Gastrocnemius medialis (tissue), 4 donors: ENCODE measurements at regions not wholly inside any gene's neighbourhood (a gene's known extent, or its start where the extent isn't known, plus 50 kb on each side); places are given as distances from the start of the nearest gene placed in this dataset.

ENCODE experiments used
- ATAC-seq, 2 donors: fragments of 150-250 bp; one replicate each; pipeline ENCODE4 v1.9.1; 2016
- DNase-seq, 2 donors: peaks; one replicate each; pipeline ENCODE4 v3.0.0-alpha.2; 2019
- H3K27ac ChIP-seq, 4 donors: fragments of 200-600 bp; sonication (generic); 1 replicate in 1 of 4; 2 replicates in 3 of 4; pipeline ENCODE4 v1.5.1; 2016 to 2018; ENCODE audit warnings: mild to moderate bottlenecking in 2 of 4, moderate library complexity in 1 of 4
- H3K27me3 ChIP-seq, 3 donors: fragments of 200-600 bp; sonication (generic) in 2 of 3; 1 replicate in 1 of 3; 2 replicates in 2 of 3; pipeline versions ENCODE4 v1.5.1 to v1.6.0; 2016 to 2019; ENCODE audit warnings: mild to moderate bottlenecking in 1 of 3, moderate library complexity in 1 of 3
- H3K36me3 ChIP-seq, 2 donors: fragments of 200-600 bp; sonication (generic) in 1 of 2; one replicate each; pipeline ENCODE4 v1.5.1; 2017 to 2018
- H3K4me1 ChIP-seq, 2 donors: fragments of 200-600 bp; sonication (generic) in 1 of 2; one replicate each; pipeline ENCODE4 v1.5.1; 2016 to 2017; ENCODE audit warnings: mild to moderate bottlenecking in 2 of 2
- H3K4me3 ChIP-seq, 4 donors: fragments of 200-600 bp; sonication (generic) in 3 of 4; 1 replicate in 1 of 4; 2 replicates in 3 of 4; pipeline ENCODE4 v1.5.1; 2016 to 2019; ENCODE audit warnings: mild to moderate bottlenecking in 2 of 4
- H3K9me3 ChIP-seq, 3 donors: fragments of 200-600 bp; sonication (generic) in 2 of 3; 1 replicate in 1 of 3; 2 replicates in 2 of 3; pipeline ENCODE4 v1.5.1; 2016 to 2019
- POLR2A ChIP-seq, 2 donors: fragments of 450-650 bp; IDR thresholded peaks; one replicate each; pipeline ENCODE4 v1.6.1; 2017; ENCODE audit warnings: antibody characterized with exemption in 2 of 2, mild to moderate bottlenecking in 2 of 2, moderate library complexity in 2 of 2
- in situ Hi-C, 4 donors: fragments of 200-750 bp; cut with MboI; loops; one replicate each; pipeline versions ENCODE4 v1.15.0 to v1.8.0; 2017; ENCODE audit warnings: low sequenced_read_pairs in 4 of 4
- intact Hi-C: fragments of 100-400 bp; cut with DNase I; formaldehyde crosslinking; loops from one replicate; pipeline ENCODE4 v1.15.1; 2023; ENCODE audit warnings: low total_unique reads
- TF ChIP-seq, protein P1 (sequence below), 5 experiments: fragments of 450-650 bp in 3 of 5; fragments of 200-600 bp in 2 of 5; sonication (generic) in 2 of 5; IDR thresholded peaks in 4 of 5; conservative IDR thresholded peaks in 1 of 5; 1 replicate in 4 of 5; 2 replicates in 1 of 5; pipeline ENCODE4 v1.5.1; 2016 to 2019; ENCODE audit warnings: antibody characterized with exemption in 5 of 5, mild to moderate bottlenecking in 3 of 5, moderate library complexity in 3 of 5

DNA sequence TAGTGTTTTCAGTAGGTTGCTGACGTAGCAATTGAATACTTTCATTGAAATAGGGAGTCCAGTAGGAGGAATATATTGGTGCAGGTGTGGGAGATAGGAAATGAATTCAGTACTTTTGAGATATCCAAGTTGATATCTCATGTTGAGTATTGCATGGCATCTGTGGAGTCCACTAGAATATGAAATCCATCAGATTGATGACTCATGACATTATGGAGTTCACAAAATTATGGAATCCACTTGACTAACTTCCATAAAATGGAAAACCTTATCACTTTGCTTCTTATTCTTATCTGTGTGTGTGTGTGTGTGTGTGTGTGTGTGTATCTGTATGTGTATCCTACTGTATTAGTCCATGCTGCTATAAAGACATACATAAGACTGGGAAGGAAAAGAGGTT, 513.5 kb upstream of the ZEB2 start:
- no peak overlapping the region for H3K27ac ChIP-seq
- DNase-seq = no peak
- in situ Hi-C loops = no loop called here
- no peaks in the 10 kb centered on the region for H3K9me3 ChIP-seq
- H3K27me3 ChIP-seq = no peaks in the 10 kb centered on the region
- ATAC-seq = no peak
- intact Hi-C loops = no loop called here
- H3K4me3 ChIP-seq = no peak overlapping the region
- no peak for TF ChIP-seq POLR2A (IDR thresholded peaks at IDR 0.05)
- TF ChIP-seq, protein P1, sequence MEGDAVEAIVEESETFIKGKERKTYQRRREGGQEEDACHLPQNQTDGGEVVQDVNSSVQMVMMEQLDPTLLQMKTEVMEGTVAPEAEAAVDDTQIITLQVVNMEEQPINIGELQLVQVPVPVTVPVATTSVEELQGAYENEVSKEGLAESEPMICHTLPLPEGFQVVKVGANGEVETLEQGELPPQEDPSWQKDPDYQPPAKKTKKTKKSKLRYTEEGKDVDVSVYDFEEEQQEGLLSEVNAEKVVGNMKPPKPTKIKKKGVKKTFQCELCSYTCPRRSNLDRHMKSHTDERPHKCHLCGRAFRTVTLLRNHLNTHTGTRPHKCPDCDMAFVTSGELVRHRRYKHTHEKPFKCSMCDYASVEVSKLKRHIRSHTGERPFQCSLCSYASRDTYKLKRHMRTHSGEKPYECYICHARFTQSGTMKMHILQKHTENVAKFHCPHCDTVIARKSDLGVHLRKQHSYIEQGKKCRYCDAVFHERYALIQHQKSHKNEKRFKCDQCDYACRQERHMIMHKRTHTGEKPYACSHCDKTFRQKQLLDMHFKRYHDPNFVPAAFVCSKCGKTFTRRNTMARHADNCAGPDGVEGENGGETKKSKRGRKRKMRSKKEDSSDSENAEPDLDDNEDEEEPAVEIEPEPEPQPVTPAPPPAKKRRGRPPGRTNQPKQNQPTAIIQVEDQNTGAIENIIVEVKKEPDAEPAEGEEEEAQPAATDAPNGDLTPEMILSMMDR (IDR thresholded peaks at IDR 0.05 in 4 of 5, conservative IDR thresholded peaks at IDR 0.05 in 1 of 5) = no peak
- no peaks in the 10 kb centered on the region for H3K36me3 ChIP-seq
- no peaks in the 10 kb centered on the region for H3K4me1 ChIP-seq

DNA sequence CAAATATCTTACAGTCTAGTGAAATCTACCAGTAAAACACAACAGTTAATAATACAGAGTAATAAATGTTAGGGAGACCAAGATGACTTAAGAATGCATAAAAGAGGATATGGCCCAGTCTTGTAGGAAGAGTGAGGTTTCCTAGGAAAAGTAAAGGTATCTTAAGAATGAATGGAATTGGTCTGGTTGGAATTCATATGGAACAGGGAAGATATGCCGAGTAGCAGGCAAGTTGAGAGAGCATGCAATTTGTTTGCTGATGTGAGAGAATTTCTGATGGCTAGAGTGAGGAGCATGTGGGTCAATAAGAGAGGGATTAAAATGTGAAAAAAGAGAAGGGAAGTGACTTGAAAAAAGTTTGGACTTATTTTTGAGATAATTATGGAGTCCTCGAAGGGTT, 512.9 kb upstream of the ZEB2 start:
- intact Hi-C loops = no loop called here
- no peaks in the 10 kb centered on the region for H3K4me1 ChIP-seq
- no peak overlapping the region for H3K4me3 ChIP-seq
- DNase-seq (no peak), ATAC-seq (no peak)
- no peak overlapping the region for H3K27ac ChIP-seq
- no peak for TF ChIP-seq POLR2A (IDR thresholded peaks at IDR 0.05)
- TF ChIP-seq, protein P1 (IDR thresholded peaks at IDR 0.05 in 4 of 5, conservative IDR thresholded peaks at IDR 0.05 in 1 of 5) = no peak
- in situ Hi-C loops = no loop called here
- H3K36me3 ChIP-seq = no peaks in the 10 kb centered on the region
- no peaks in the 10 kb centered on the region for H3K27me3 ChIP-seq
- no peaks in the 10 kb centered on the region for H3K9me3 ChIP-seq

DNA sequence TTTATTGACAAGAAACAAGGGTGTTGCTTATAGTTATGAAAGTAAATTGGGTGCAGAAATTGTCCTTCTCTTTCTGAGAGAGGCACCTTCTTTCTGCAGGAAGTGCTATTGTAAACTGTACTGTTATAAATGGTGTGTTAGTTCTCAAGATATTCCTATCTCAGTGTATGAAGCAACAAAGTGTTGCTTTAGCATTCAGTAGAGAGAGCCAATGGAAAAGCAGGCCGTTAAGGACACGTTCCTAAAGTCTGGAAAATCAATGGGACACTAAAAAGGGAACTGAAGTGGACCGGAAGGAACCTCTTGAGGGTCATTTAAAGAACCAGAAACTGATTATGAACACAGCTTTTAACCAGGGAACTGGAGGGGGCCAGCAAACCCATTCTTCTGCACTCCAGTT, 510.0 kb upstream of the ZEB2 start:
- Histone ChIP-seq H3K4me1 (no peaks in the 10 kb centered on the region), H3K27me3 (no peaks in the 10 kb centered on the region), H3K36me3 (no peaks in the 10 kb centered on the region), H3K27ac (no peak overlapping the region), H3K4me3 (no peak overlapping the region), H3K9me3 (no peaks in the 10 kb centered on the region)
- DNase-seq = no peak
- intact Hi-C loops (no loop called here), in situ Hi-C loops (no loop called here)
- no peak for TF ChIP-seq POLR2A (IDR thresholded peaks at IDR 0.05)
- TF ChIP-seq, protein P1 (IDR thresholded peaks at IDR 0.05 in 4 of 5, conservative IDR thresholded peaks at IDR 0.05 in 1 of 5) = no peak
- ATAC-seq = no peak

GRCh38 chr2:145029081-145029480, 509.2 kb upstream of the ZEB2 start:
- no peak overlapping the region for H3K4me3 ChIP-seq
- DNase-seq = no peak
- TF ChIP-seq, protein P1 (IDR thresholded peaks at IDR 0.05 in 4 of 5, conservative IDR thresholded peaks at IDR 0.05 in 1 of 5) = no peak
- no peak for TF ChIP-seq POLR2A (IDR thresholded peaks at IDR 0.05)
- ATAC-seq = no peak
- no peaks in the 10 kb centered on the region for H3K27me3 ChIP-seq
- H3K9me3 ChIP-seq = no peaks in the 10 kb centered on the region
- no peaks in the 10 kb centered on the region for H3K36me3 ChIP-seq
- intact Hi-C loops (no loop called here), in situ Hi-C loops (no loop called here)
- H3K27ac ChIP-seq = no peak overlapping the region
- H3K4me1 ChIP-seq = no peaks in the 10 kb centered on the region
